Activated B cell treated with CpG ODN at 0.5 μM for 24 hours (primary cell): ENCODE measurements at regions not wholly inside any gene's neighbourhood (a gene's known extent, or its start where the extent isn't known, plus 50 kb on each side); places are given as distances from the start of the nearest gene placed in this dataset.

Source experiments
- ATAC-seq: fragments of 200-7000 bp; cut with Tn5 transposase; one replicate; pipeline ENCODE4 v1.10.0; 2021; ENCODE audit warnings: low read depth, mild to moderate bottlenecking, moderate library complexity
- CTCF ChIA-PET: fragments of 350-600 bp; sonication (Branson Sonifier 250); formaldehyde crosslinking; loops from one replicate; lab custom pipeline; 2021; ENCODE audit warnings: antibody characterized with exemption; lab: Charles Lee
- POLR2A ChIA-PET: fragments of 350-600 bp; sonication (Branson Sonifier 250); formaldehyde crosslinking; loops from one replicate; lab custom pipeline; 2021; ENCODE audit warnings: antibody characterized with exemption; lab: Charles Lee
- DNase-seq: peaks from one replicate; pipeline ENCODE4 v3.0.0; 2022
- H3K27ac Mint-ChIP-seq: one replicate; pipeline ENCODE4 v1.8.0; 2020; ENCODE audit warnings: mixed read lengths
- H3K27me3 Mint-ChIP-seq: one replicate; pipeline ENCODE4 v1.8.0; 2021; ENCODE audit warnings: mixed read lengths
- H3K36me3 Mint-ChIP-seq: one replicate; pipeline ENCODE4 v1.8.0; 2021; ENCODE audit warnings: low read depth, mixed read lengths
- H3K4me1 Mint-ChIP-seq: one replicate; pipeline ENCODE4 v1.8.0; 2021; ENCODE audit warnings: mixed read lengths
- H3K4me3 Mint-ChIP-seq: one replicate; pipeline ENCODE4 v1.8.0; 2020; ENCODE audit warnings: mild to moderate bottlenecking, mixed read lengths
- H3K9me3 Mint-ChIP-seq: one replicate; pipeline ENCODE4 v1.8.0; 2020; ENCODE audit warnings: mixed read lengths
- intact Hi-C: fragments of 100-400 bp; cut with micrococcal nuclease; formaldehyde crosslinking; loops from one replicate; pipeline ENCODE4 v1.15.1; 2024
- TF ChIP-seq, protein P1 (sequence below): fragments of 200-600 bp; IDR thresholded peaks from one replicate; pipeline ENCODE4 v1.8.0; 2022; ENCODE audit warnings: antibody characterized with exemption, mild to moderate bottlenecking

- H3K27ac Mint-ChIP-seq = no peak overlapping the region
- ATAC-seq (no peak), DNase-seq (no peak)
- no peaks in the 10 kb centered on the region for H3K4me1 Mint-ChIP-seq
- H3K9me3 Mint-ChIP-seq = no peaks in the 10 kb centered on the region
- ChIA-PET CTCF (no interaction called here), POLR2A (no interaction called here)
- no peaks in the 10 kb centered on the region for H3K27me3 Mint-ChIP-seq
- TF ChIP-seq, protein P1, sequence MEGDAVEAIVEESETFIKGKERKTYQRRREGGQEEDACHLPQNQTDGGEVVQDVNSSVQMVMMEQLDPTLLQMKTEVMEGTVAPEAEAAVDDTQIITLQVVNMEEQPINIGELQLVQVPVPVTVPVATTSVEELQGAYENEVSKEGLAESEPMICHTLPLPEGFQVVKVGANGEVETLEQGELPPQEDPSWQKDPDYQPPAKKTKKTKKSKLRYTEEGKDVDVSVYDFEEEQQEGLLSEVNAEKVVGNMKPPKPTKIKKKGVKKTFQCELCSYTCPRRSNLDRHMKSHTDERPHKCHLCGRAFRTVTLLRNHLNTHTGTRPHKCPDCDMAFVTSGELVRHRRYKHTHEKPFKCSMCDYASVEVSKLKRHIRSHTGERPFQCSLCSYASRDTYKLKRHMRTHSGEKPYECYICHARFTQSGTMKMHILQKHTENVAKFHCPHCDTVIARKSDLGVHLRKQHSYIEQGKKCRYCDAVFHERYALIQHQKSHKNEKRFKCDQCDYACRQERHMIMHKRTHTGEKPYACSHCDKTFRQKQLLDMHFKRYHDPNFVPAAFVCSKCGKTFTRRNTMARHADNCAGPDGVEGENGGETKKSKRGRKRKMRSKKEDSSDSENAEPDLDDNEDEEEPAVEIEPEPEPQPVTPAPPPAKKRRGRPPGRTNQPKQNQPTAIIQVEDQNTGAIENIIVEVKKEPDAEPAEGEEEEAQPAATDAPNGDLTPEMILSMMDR = no peak
- no peaks in the 10 kb centered on the region for H3K36me3 Mint-ChIP-seq
- intact Hi-C loops = no loop called here
- no peak overlapping the region for H3K4me3 Mint-ChIP-seq
These were observed 134.7 kb downstream of the PSMG1 start for GRCh38 chr21:39048574-39048973.

- TF ChIP-seq, protein P1 = no peak
- DNase-seq (no peak), ATAC-seq (no peak)
- no peaks in the 10 kb centered on the region for H3K36me3 Mint-ChIP-seq
- no peak overlapping the region for H3K4me3 Mint-ChIP-seq
- intact Hi-C loops = no loop called here
- H3K9me3 Mint-ChIP-seq = no peaks in the 10 kb centered on the region
- no peaks in the 10 kb centered on the region for H3K4me1 Mint-ChIP-seq
- H3K27ac Mint-ChIP-seq = no peak overlapping the region
- CTCF ChIA-PET = no interaction called here
- POLR2A ChIA-PET = no interaction called here
- no peaks in the 10 kb centered on the region for H3K27me3 Mint-ChIP-seq
These were observed 135.2 kb downstream of the PSMG1 start for GRCh38 chr21:39048064-39048463.

GRCh38 chr21:39047046-39047445 lies 136.2 kb downstream of the PSMG1 start:
- TF ChIP-seq, protein P1 = no peak
- Mint-ChIP-seq H3K9me3 (no peaks in the 10 kb centered on the region), H3K27ac (no peak overlapping the region), H3K36me3 (no peaks in the 10 kb centered on the region), H3K4me1 (no peaks in the 10 kb centered on the region), H3K27me3 (no peaks in the 10 kb centered on the region), H3K4me3 (no peak overlapping the region)
- CTCF ChIA-PET = no interaction called here
- ATAC-seq (no peak), DNase-seq (no peak)
- intact Hi-C loops = no loop called here
- POLR2A ChIA-PET = no interaction called here

GRCh38 chr21:39046236-39046916 lies 136.9 kb downstream of the PSMG1 start:
- Mint-ChIP-seq H3K4me1 (no peaks in the 10 kb centered on the region), H3K36me3 (no peaks in the 10 kb centered on the region), H3K27ac (no peak overlapping the region), H3K4me3 (no peak overlapping the region), H3K9me3 (no peaks in the 10 kb centered on the region), H3K27me3 (no peaks in the 10 kb centered on the region)
- POLR2A ChIA-PET = no interaction called here
- TF ChIP-seq, protein P1 = no peak
- ATAC-seq (no peak), DNase-seq (no peak)
- CTCF ChIA-PET = no interaction called here
- intact Hi-C loops = no loop called here

DNA sequence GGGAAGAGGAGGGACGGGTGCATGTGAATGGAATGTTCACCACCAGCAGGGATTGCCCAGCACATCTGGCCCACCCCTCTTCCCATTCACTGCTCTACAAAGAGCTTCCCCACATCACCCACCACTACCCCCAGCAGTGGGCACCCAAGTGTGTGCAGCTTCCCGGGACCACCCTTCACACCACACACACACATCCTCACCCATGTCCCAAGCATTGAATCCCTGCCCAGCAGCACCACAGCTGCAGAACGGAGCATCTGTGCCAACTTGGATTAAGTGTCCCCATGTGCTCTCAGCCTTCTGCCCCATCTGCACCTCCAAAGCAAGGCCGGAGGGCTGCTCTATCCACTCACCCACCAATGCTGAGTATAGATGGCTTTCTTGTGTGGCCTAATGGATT lies 141.4 kb downstream of the PSMG1 start:
- TF ChIP-seq, protein P1 = no peak
- no peaks in the 10 kb centered on the region for H3K36me3 Mint-ChIP-seq
- ATAC-seq (no peak), DNase-seq (no peak)
- H3K4me1 Mint-ChIP-seq = peaks cover 2% of the 10 kb centered on the region
- no peak overlapping the region for H3K27ac Mint-ChIP-seq
- no peak overlapping the region for H3K4me3 Mint-ChIP-seq
- intact Hi-C loops = no loop called here
- ChIA-PET CTCF (no interaction called here), POLR2A (no interaction called here)
- no peaks in the 10 kb centered on the region for H3K9me3 Mint-ChIP-seq
- H3K27me3 Mint-ChIP-seq = peaks cover 4% of the 10 kb centered on the region
